Activated CD8-positive, alpha-beta memory T cell treated with anti-CD3 and anti-CD28 coated beads, Interleukin-2, amount 50 U/mL, for 4 hours (primary cell): ENCODE measurements at regions not wholly inside any gene's neighbourhood (a gene's known extent, or its start where the extent isn't known, plus 50 kb on each side); places are given as distances from the start of the nearest gene placed in this dataset.

Experiments
- DNase-seq: peaks from one replicate; pipeline ENCODE4 v3.0.0-alpha.2; 2020

GRCh38 chr7:84614821-84615501 lies 420.4 kb upstream of the SEMA3A start:
- DNase-seq, result no peak

- no peak for DNase-seq
Measured at GRCh38 chr7:84612981-84613681, 418.5 kb upstream of the SEMA3A start.

GRCh38 chr7:84611391-84611790 lies 416.8 kb upstream of the SEMA3A start:
- DNase-seq, result no peak

DNA sequence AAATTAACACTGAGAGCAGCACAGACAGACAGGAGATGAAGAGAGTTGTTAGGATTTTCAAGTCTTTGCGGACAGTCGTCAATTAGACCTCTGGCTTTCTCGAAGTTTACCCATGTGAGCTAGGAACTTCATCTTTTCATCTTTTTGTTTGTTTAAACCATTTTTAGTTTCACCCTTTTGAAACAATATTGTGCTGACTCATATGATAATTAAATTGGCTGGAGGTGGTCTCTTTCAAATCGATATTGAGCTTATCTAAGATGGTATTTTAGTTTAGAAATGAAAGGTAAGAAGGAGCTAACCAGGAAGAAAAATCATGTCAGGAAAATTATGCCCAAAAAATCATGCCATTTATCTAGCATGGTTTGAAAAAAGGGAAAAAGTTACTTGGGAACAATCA lies 415.8 kb upstream of the SEMA3A start:
- no peak for DNase-seq

GRCh38 chr7:84605301-84605700 lies 410.7 kb upstream of the SEMA3A start:
- DNase-seq, result no peak

DNA sequence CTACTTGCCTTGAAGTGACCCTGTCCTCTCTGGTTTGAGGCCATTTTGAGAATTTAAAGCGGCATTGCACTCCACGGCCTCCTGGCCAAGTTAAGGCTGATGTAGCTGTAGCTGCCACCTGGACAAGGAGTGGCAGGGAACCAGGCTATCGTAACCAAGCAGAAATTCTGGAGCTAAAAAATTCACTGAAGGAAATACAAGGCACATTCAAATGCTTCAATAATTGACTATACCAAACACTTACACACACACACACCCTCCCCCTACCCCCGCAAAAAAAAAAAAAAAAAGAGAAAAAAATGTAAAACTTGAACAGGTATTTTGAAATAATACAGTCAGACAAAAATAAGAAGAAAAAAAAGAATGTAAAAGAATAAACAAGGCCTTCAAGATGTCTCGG lies 409.0 kb upstream of the SEMA3A start:
- DNase-seq, result no peak

DNA sequence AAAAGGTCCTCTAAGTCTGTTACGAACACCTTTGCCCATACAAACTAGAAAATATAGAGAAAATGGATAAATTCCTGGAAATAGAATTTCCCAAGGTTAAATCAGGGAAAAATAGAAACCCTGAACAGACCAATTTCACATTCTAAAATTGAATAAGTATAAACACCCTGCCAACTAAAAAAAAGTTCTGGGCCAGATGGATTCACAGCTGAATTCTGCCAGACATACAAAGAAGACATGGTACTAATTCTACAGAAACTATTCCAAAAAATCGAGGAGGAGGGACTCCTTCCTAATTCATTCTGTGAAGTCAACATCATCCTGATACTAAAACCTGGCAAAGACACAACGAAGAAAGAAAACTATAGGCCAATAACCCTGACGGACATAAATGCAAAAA lies 400.4 kb upstream of the SEMA3A start:
- DNase-seq, result no peak

- no peak for DNase-seq
Measured at GRCh38 chr7:84591897-84592296, 397.3 kb upstream of the SEMA3A start.

DNA sequence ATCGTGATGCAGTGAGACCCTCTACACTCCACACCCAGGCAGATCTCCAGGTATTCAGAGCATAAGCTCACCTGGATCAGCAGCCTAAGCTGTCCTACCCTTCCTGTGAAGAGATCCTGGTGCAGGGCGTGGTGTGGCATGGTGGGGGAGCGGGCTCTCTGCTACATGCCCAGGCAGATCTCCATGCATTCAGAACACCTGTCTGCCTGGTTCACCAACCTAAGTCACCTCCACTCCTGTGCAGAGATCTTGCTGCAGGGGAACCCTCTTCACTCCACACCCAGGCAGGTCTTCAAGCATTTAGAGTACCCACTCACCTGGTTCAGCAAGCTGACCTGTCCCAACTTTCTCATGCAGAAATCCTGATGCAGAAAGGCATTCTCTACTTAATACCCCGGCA lies 394.4 kb upstream of the SEMA3A start:
- no peak for DNase-seq

DNA sequence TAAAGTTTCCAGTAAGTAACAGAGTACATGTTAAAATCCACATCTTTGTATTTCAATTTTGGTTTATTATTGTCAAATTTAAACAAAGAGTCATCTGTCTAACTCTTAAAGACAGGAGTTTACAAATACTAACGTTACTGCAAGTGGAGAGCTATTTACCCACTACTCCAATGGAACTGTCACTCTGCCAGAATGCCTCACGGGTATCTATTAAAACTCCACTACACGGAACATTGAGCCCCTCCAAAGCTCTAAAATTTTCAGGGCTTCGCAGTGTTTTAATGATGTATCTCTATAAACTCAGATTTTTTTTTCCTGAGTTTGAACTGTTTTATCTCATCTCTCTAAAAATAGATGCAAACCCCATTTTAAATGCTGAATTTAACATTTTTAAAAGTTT lies 388.7 kb upstream of the SEMA3A start:
- DNase-seq, result no peak

GRCh38 chr7:84582747-84583146 lies 388.2 kb upstream of the SEMA3A start:
- DNase-seq, result no peak

- DNase-seq, result no peak
Measured at GRCh38 chr7:84578825-84579224, 384.2 kb upstream of the SEMA3A start.

DNA sequence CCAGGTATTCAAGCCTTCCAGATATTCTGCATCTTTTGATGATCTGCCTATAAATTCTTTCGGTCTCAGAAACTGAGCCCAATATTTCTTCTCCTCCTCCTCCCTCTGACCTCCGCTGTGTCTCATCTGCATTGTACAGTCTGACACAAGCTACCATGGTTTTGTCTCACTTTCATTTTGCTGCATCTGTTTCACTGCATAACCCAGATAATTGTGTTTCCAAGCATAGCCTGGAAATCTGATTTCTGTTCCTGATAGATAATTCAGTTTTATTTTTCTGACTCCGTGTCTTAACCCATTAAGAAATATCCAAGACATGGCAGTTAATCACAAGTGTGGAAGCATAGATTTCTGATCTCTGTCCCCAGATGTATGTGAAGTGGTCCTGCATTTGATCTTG lies 374.2 kb upstream of the SEMA3A start:
- no peak for DNase-seq

DNA sequence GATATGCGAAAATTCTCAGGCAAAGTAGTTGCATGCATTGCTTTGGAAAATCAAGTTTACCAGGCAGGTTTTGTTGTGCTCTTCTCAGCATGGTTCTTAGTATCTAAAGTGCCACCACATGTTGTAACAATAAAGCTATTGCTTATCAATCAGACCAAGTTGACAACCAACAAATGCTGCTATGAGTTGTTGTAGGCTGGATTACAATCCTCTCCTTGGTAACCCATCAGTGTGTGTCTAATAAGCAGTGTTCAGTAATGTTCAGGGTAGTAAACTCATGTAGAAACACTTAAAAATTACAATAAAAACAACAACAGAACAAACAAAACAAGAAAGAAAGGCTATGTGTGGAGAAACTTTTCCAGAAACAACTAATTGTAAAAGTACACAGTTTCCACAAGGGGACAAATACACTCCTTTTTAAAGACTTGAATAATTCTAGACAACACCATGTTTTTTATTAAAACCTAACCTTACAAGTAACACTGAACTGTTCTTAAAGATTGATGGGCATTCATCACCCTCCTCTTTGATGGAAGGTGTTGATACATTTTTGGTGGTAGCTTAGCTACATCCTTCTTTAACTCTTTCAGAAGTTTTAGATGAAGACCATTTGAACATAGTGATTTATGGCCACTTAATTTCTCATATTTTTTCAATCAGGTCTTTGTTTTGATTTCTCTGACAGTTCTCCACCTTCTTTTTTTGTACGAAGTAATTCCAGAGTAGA lies 370.9 kb upstream of the SEMA3A start:
- no peak for DNase-seq

DNA sequence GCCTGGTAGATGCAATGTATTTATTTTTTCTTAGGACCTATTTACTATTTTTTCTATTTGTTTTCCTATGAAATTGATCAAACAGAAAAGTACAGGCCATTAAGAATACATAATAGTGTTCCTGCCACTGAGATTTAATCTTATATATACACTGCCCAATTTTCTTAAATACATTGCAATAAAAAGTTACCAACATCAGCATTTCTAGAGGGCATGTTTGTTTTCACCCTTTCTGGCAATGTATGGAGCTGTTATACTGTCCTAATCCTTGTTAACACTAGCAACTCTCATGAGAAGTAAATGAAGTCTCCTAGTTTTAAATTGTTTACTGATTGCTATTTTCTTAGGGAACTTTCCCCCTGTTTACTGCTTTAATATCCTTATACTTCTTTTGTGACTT lies 359.1 kb upstream of the SEMA3A start:
- DNase-seq, result no peak

GRCh38 chr7:84549409-84549808 lies 354.8 kb upstream of the SEMA3A start:
- DNase-seq, result no peak

DNA sequence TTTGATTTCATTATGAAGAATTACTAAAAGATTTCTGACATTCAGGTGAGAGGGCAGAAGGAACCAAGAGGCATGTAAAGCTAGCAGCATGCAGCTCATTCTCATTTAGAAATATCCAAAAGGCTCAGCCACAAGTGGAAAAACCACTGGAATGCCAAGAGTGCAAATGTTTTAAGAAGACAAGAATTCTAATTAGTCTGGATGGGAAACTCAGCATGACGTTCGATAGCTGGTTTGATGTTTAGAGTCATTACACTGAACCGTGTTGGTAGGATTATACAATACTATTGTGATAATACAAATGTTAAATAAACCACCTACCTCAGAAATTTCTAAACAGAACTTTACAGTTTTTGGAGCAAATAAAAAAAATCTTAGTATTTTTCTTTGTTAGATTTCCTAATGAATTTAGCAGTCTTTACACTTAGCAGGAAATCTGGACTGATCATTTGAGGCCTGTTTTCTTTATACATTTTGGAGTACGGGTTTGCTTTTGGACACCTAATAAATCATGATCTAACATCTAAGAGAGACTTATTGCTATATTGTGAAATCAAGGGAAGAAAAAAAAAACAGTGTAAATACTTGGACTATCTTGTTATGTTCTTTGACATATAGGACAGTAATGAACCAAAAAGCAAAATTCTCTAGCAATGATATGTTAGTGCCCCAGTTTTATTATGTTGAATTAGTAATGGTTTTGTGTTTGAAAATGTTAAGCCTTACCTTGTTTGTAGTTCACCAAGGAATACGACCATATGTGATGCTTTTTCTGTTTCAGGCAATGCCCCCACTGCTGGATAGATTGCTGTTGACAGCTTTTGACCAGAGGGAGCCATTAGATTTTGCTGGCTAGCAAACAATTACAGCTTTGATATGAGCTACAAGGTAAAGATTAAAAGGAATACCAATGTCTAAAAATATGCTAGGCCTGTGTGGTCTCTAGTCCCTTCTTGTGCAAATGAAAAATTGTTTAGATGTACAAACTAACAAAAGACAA lies 354.1 kb upstream of the SEMA3A start:
- DNase-seq, result no peak

DNA sequence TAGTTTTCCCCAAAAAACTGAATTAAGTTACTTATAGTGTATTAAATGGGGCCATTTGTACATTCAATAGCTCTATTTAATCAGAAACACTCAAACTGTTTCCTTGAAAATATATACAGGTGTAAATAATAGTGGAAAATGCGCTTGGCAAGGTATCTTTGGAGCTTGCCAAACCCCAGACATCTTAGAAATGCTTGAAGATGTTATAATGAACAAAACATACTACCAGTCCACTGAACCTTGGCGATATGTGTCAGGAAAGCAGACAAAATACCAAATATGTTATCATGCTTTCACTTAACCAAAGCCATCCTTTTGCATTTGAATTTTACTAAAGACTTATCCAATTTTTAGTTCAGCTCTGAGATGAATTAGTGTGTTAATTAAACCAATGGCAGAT lies 352.7 kb upstream of the SEMA3A start:
- DNase-seq, result no peak

- DNase-seq, result no peak
Measured at GRCh38 chr7:84546403-84546802, 351.8 kb upstream of the SEMA3A start.

- DNase-seq, result no peak
Measured at GRCh38 chr7:84538268-84538667, 343.7 kb upstream of the SEMA3A start.

- DNase-seq, result no peak
Measured at GRCh38 chr7:84536271-84536870, 341.8 kb upstream of the SEMA3A start.

DNA sequence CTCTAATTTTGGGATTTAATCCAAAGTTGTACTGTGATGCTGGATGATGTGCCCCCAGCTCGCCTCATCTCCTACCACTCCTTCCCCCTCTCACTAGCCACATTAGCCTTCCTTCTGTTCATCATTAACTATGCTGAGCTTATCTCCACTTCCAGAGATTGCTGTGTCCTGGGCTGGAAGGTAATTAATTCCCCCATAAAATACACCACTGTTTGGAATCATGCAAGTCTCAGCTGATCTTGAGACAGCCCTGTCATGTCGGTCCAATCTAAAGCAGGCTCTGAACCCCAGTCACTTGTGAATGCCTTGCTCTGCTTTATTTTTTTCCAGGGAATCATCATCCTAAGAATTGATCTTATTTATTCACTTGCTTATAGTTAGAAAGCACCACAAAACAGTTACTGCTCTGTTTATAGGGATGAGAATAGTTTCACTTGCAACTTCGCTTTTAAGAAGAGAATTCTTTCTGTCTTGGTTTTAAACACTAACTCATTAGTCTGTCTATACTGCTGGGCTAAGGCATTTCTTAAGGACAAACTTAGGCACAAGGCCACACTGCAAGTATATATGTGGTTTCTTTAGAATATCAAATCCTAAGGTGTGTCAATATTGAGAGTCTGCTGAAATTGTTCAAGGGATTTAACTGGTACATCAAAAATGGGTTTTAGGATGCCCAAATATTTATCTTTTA lies 341.1 kb upstream of the SEMA3A start:
- no peak for DNase-seq
